Tibial nerve (tissue), 4 donors: ENCODE measurements at regions not wholly inside any gene's neighbourhood (a gene's known extent, or its start where the extent isn't known, plus 50 kb on each side); places are given as distances from the start of the nearest gene placed in this dataset.

Source experiments
- DNase-seq, 2 donors: peaks; one replicate each; pipeline ENCODE4 v3.0.0-alpha.2; 2019; ENCODE audit warnings: low spot score in 2 of 2
- H3K27ac ChIP-seq, 4 donors: fragments of 200-600 bp; sonication (generic) in 3 of 4; one replicate each; pipeline ENCODE4 v1.5.1; 2017 to 2019; ENCODE audit warnings: mild to moderate bottlenecking in 1 of 4
- H3K27me3 ChIP-seq, 2 donors: fragments of 200-600 bp; sonication (generic) in 1 of 2; one replicate each; pipeline versions ENCODE4 v1.5.1 to v1.6.0; 2017 to 2019
- H3K36me3 ChIP-seq, 3 donors: fragments of 200-600 bp; sonication (generic); one replicate each; pipeline ENCODE4 v1.5.1; 2018 to 2019
- H3K4me1 ChIP-seq, 4 donors: fragments of 200-600 bp; sonication (generic) in 3 of 4; one replicate each; pipeline ENCODE4 v1.5.1; 2017 to 2019
- H3K4me3 ChIP-seq, 4 donors: fragments of 200-600 bp; sonication (generic) in 3 of 4; one replicate each; pipeline ENCODE4 v1.5.1; 2017 to 2019; ENCODE audit warnings: mild to moderate bottlenecking in 1 of 4, moderate library complexity in 1 of 4
- H3K9me3 ChIP-seq, 4 donors: fragments of 200-600 bp; sonication (generic) in 3 of 4; one replicate each; pipeline ENCODE4 v1.5.1; 2017 to 2019
- EP300 ChIP-seq, 2 donors: sonication (generic); formaldehyde crosslinking; IDR thresholded peaks; one replicate each; pipeline ENCODE4 v1.6.1; 2017; ENCODE audit warnings: antibody characterized with exemption in 2 of 2, mild to moderate bottlenecking in 1 of 2
- POLR2A ChIP-seq, 2 donors: fragments of 450-650 bp; IDR thresholded peaks; one replicate each; pipeline ENCODE4 v1.6.1; 2017; ENCODE audit warnings: antibody characterized with exemption in 2 of 2, mild to moderate bottlenecking in 2 of 2, moderate library complexity in 2 of 2
- WGBS, 2 donors: methylation state at CpG; one replicate each; pipeline ENCODE4 v1.1.5; 2018; 5-methylcytosine and 5-hydroxymethylcytosine counted together
- TF ChIP-seq, protein P1 (sequence below), 5 experiments: fragments of 200-600 bp in 3 of 5; fragments of 450-650 bp in 2 of 5; sonication (generic) in 3 of 5; IDR thresholded peaks; one replicate each; pipeline ENCODE4 v1.5.1; 2016 to 2019; ENCODE audit warnings: antibody characterized with exemption in 5 of 5, mild to moderate bottlenecking in 3 of 5, moderate library complexity in 2 of 5

DNA sequence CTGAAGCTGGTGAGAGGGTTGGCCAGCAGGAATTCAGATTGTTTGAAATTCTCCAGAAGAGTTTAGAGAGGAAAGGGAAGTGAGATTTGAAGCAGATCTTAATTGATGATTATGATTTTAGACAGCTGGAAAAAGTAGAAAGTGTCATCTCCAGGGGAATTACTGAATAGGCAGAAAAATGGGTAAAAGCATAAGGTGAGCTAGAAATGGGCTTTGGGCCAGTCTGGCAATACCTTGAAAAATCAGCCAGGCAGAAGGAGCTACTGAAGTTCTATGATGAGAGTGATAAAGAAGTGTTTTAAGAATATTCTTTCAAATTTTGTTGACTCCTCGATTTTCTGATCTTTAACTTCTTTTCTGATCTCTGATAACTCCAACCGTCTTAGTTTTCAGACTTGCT lies 172.9 kb upstream of the CCDC150 start:
- Histone ChIP-seq H3K9me3 (no peaks in the 10 kb centered on the region), H3K4me1 (no peaks in the 10 kb centered on the region), H3K4me3 (no peak overlapping the region), H3K36me3 (no peaks in the 10 kb centered on the region), H3K27ac (no peak overlapping the region), H3K27me3 (no peaks in the 10 kb centered on the region)
- DNase-seq: no peak
- WGBS, 2 donors: 85 to 86% methylated on average over 2 of the region's 2 CpGs
- TF ChIP-seq EP300 (IDR thresholded peaks at IDR 0.05) (no peak), POLR2A (IDR thresholded peaks at IDR 0.05) (no peak)
- TF ChIP-seq, protein P1, sequence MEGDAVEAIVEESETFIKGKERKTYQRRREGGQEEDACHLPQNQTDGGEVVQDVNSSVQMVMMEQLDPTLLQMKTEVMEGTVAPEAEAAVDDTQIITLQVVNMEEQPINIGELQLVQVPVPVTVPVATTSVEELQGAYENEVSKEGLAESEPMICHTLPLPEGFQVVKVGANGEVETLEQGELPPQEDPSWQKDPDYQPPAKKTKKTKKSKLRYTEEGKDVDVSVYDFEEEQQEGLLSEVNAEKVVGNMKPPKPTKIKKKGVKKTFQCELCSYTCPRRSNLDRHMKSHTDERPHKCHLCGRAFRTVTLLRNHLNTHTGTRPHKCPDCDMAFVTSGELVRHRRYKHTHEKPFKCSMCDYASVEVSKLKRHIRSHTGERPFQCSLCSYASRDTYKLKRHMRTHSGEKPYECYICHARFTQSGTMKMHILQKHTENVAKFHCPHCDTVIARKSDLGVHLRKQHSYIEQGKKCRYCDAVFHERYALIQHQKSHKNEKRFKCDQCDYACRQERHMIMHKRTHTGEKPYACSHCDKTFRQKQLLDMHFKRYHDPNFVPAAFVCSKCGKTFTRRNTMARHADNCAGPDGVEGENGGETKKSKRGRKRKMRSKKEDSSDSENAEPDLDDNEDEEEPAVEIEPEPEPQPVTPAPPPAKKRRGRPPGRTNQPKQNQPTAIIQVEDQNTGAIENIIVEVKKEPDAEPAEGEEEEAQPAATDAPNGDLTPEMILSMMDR (IDR thresholded peaks at IDR 0.05): no peak

DNA sequence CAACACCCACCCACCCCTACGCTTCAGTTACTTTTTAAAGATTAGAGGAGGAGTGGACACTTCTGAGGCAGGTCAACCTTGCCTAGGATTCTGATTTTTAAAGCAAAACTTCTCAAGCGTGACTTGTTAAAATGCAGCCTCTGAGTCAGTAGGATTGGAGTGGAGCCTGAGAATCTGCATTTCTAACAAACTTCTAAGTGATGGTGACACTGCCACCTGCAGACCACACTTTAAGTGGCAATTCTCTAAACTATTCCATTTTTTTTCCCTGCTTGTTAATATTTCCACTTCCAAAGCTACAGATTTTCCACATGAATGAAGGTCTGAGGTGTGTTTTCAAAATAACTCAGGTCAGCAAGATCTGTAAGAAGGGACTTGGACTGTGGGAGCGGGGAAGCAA lies 171.1 kb upstream of the CCDC150 start:
- no peaks in the 10 kb centered on the region for H3K9me3 ChIP-seq
- no peak for DNase-seq
- WGBS, 2 donors: 93 to 94% methylated on average over 3 of the region's 3 CpGs
- H3K4me3 ChIP-seq: no peak overlapping the region
- no peaks in the 10 kb centered on the region for H3K36me3 ChIP-seq
- H3K4me1 ChIP-seq: no peaks in the 10 kb centered on the region
- H3K27me3 ChIP-seq: no peaks in the 10 kb centered on the region
- no peak overlapping the region for H3K27ac ChIP-seq
- TF ChIP-seq POLR2A (IDR thresholded peaks at IDR 0.05): no peak

DNA sequence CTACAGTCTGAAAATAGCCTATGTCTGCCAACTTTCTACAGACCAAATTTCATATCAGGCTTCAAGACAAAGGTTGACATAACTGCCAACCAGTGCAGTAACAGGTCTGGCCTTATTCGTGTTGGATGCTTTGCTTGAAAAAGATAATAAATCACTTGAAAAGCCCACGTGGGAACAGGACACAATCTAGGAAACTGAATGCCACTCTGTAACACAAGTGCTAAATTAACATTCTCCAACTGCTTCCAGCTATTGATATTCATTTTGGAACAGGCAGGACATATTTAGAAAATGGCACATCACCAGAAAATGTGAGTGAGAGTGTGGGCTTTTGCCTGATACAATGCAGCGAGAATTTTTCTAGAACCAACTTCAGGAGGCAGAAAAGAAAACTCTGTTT lies 165.9 kb upstream of the CCDC150 start:
- Histone ChIP-seq H3K4me3 (no peak overlapping the region), H3K27ac (no peak overlapping the region), H3K9me3 (no peaks in the 10 kb centered on the region), H3K4me1 (no peaks in the 10 kb centered on the region), H3K36me3 (no peaks in the 10 kb centered on the region), H3K27me3 (no peaks in the 10 kb centered on the region)
- TF ChIP-seq EP300 (IDR thresholded peaks at IDR 0.05) (no peak), POLR2A (IDR thresholded peaks at IDR 0.05) (no peak)
- TF ChIP-seq, protein P1 (IDR thresholded peaks at IDR 0.05): no peak
- DNase-seq: no peak
- 27 to 31% methylated on average over 3 of the region's 3 CpGs for WGBS, 2 donors

DNA sequence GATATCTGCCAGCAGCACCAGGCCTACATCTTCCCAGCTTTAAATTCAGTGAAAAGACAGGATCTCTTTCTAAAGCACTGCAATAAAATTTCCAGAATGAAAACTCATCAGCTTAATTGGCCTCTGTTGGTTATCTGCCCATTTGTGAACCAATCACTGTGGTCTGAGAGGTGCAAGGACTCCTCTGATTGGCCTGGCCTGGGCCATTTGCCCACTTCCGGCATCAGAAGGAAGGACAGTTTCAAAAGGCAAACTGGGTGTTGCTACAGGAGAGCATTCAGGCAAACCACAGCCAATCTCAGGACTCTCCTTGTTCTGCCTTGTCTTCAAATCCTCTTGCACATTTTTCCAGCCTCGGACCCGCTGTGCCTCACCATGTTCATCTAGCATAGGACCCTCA lies 163.9 kb upstream of the CCDC150 start:
- WGBS, 2 donors: 93% methylated on average over 3 of the region's 3 CpGs
- no peaks in the 10 kb centered on the region for H3K27me3 ChIP-seq
- H3K4me1 ChIP-seq: no peaks in the 10 kb centered on the region
- H3K27ac ChIP-seq: no peak overlapping the region
- no peak for DNase-seq
- TF ChIP-seq, protein P1 (IDR thresholded peaks at IDR 0.05): no peak
- TF ChIP-seq EP300 (IDR thresholded peaks at IDR 0.05): no peak
- H3K4me3 ChIP-seq: no peak overlapping the region
- H3K9me3 ChIP-seq: no peaks in the 10 kb centered on the region
- no peaks in the 10 kb centered on the region for H3K36me3 ChIP-seq

DNA sequence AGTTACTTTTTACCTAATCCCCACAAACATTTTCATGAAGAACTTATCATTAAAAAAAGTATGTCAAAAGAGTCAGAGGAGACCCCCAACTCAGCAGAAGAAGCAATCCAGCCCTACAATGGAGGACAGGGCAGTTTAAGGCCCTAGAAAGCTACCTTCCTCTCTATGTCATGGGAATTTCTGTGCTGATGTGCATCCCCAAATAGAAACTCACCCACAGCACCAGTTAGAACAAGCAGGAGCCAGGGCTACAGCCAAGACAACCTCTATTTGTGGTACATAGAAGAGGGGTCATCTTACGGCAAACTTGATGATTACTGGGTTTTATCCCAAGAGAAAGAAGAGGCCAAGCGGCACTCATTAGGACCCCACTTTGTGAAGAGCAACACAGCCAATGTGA lies 160.9 kb upstream of the CCDC150 start:
- Histone ChIP-seq H3K27me3 (no peaks in the 10 kb centered on the region), H3K4me3 (no peak overlapping the region), H3K27ac (no peak overlapping the region), H3K4me1 (no peaks in the 10 kb centered on the region), H3K36me3 (no peaks in the 10 kb centered on the region), H3K9me3 (no peaks in the 10 kb centered on the region)
- WGBS, 2 donors: 92 to 97% methylated on average over 2 of the region's 2 CpGs
- DNase-seq: no peak
- TF ChIP-seq, protein P1 (IDR thresholded peaks at IDR 0.05): no peak
- TF ChIP-seq EP300 (IDR thresholded peaks at IDR 0.05) (no peak), POLR2A (IDR thresholded peaks at IDR 0.05) (no peak)

DNA sequence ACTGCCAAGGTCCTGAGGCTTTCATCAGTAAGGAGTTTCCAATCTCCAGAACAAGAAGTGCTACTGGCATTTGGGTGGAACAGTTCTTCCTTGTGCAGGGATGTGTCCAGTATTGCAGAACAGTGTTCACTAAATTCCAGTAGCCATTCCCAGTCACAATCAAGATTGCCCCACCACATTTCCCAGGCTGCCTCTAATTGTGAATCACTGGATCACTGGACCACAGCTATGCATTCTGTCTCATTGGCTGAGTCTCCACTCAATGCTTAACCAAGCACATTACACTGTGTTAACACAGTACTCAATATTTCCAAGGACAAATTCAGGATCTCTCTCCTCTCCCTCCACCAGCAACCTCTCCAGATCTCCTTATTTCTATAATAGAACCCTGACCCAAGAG lies 160.2 kb upstream of the CCDC150 start:
- no peaks in the 10 kb centered on the region for H3K27me3 ChIP-seq
- DNase-seq: no peak
- no peaks in the 10 kb centered on the region for H3K4me1 ChIP-seq
- H3K36me3 ChIP-seq: no peaks in the 10 kb centered on the region
- TF ChIP-seq POLR2A (IDR thresholded peaks at IDR 0.05) (no peak), EP300 (IDR thresholded peaks at IDR 0.05) (no peak)
- TF ChIP-seq, protein P1 (IDR thresholded peaks at IDR 0.05): no peak
- H3K9me3 ChIP-seq: no peaks in the 10 kb centered on the region
- H3K27ac ChIP-seq: no peak overlapping the region
- no peak overlapping the region for H3K4me3 ChIP-seq
